ENCODE measurements at regions not wholly inside any gene's neighbourhood (a gene's known extent, or its start where the extent isn't known, plus 50 kb on each side); places are given as distances from the start of the nearest gene placed in this dataset.

DNA sequence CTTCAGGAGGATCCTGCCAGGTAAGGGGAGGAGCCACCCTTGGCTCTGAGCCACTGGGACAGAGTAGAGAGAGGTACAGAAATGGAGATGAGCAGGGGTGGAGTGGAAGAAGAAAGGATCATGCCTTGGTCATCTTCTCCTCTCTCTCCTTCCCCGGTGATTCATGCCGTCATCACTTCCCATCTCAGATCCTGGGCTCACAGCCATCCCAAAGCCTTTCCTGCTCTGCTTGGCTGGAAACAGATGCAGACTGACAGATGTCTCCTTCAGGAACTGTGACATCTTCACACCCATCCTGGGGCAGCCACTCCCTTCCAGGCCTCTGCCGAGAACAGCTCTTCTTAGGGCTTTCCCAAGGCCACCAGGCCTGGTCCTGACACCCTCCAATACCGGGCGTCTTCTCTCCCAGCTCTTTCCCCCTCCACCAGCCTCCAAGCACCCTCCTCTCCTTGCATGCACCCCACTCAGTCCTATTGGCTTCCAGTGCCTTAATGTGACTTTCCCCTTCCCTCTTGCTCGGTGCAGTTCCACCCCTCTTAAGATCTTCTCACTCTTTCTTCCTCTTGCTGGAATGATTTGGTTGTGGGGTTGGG lies 58.3 kb upstream of the TNP1 start:
- TF ChIP-seq CTCF (IDR thresholded peaks at IDR 0.05) (no peak), POLR2AphosphoS5 (IDR thresholded peaks at IDR 0.05; ENCODE audit: low read depth, low read length) (no peak), SIN3A (IDR thresholded peaks at IDR 0.05; ENCODE audit: borderline replicate concordance, insufficient read depth, low read depth, low read length) (no peak), TCF7L2 (IDR thresholded peaks at IDR 0.05; ENCODE audit: low read depth, low read length) (no peak)
- TF ChIP-seq, protein P1, sequence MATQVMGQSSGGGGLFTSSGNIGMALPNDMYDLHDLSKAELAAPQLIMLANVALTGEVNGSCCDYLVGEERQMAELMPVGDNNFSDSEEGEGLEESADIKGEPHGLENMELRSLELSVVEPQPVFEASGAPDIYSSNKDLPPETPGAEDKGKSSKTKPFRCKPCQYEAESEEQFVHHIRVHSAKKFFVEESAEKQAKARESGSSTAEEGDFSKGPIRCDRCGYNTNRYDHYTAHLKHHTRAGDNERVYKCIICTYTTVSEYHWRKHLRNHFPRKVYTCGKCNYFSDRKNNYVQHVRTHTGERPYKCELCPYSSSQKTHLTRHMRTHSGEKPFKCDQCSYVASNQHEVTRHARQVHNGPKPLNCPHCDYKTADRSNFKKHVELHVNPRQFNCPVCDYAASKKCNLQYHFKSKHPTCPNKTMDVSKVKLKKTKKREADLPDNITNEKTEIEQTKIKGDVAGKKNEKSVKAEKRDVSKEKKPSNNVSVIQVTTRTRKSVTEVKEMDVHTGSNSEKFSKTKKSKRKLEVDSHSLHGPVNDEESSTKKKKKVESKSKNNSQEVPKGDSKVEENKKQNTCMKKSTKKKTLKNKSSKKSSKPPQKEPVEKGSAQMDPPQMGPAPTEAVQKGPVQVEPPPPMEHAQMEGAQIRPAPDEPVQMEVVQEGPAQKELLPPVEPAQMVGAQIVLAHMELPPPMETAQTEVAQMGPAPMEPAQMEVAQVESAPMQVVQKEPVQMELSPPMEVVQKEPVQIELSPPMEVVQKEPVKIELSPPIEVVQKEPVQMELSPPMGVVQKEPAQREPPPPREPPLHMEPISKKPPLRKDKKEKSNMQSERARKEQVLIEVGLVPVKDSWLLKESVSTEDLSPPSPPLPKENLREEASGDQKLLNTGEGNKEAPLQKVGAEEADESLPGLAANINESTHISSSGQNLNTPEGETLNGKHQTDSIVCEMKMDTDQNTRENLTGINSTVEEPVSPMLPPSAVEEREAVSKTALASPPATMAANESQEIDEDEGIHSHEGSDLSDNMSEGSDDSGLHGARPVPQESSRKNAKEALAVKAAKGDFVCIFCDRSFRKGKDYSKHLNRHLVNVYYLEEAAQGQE (IDR thresholded peaks at IDR 0.05; ENCODE audit: insufficient read depth in 1 of 2, low read depth in 2 of 2, low read length in 1 of 2), result no peak

Measured in Panc1 (cell line).